Heart right ventricle (tissue), 16 donors: ENCODE measurements at regions not wholly inside any gene's neighbourhood (a gene's known extent, or its start where the extent isn't known, plus 50 kb on each side); places are given as distances from the start of the nearest gene placed in this dataset.

ENCODE experiments used
- ATAC-seq, 8 donors: fragments of 200-7000 bp; cut with Tn5 transposase; one replicate each; pipeline ENCODE4 v1.9.1; 2020; ENCODE audit warnings: mild to moderate bottlenecking in 8 of 8, moderate library complexity in 8 of 8, moderate number of reproducible peaks in 1 of 8
- DNase-seq, 2 donors: peaks; one replicate each; pipeline ENCODE4 v3.0.0-alpha.2; 2020
- H3K27ac ChIP-seq, 10 donors: fragments of 200-600 bp; sonication (generic) in 2 of 10; one replicate each; pipeline versions ENCODE4 v1.5.0 to v1.8.0; 2020 to 2022; ENCODE audit warnings: mild to moderate bottlenecking in 3 of 10
- H3K27me3 ChIP-seq, 7 donors: fragments of 200-600 bp; one replicate each; pipeline ENCODE4 v1.8.0; 2021 to 2022; ENCODE audit warnings: mild to moderate bottlenecking in 2 of 7
- H3K36me3 ChIP-seq, 9 donors: fragments of 200-600 bp; sonication (generic) in 1 of 9; one replicate each; pipeline versions ENCODE4 v1.5.0 to v1.8.0; 2020 to 2022; ENCODE audit warnings: mild to moderate bottlenecking in 2 of 9
- H3K4me1 ChIP-seq, 9 donors: fragments of 200-600 bp; sonication (generic) in 1 of 9; one replicate each; pipeline versions ENCODE4 v1.5.0 to v1.8.0; 2020 to 2022; ENCODE audit warnings: mild to moderate bottlenecking in 4 of 9
- H3K4me3 ChIP-seq, 10 donors: fragments of 200-600 bp; sonication (generic) in 2 of 10; one replicate each; pipeline versions ENCODE4 v1.5.0 to v1.8.0; 2020 to 2022; ENCODE audit warnings: mild to moderate bottlenecking in 7 of 10, moderate library complexity in 2 of 10
- H3K9me3 ChIP-seq, 11 donors: fragments of 200-600 bp in 10 of 11; sonication (generic) in 2 of 11; one replicate each; pipeline versions ENCODE4 v1.5.0 to v1.8.0; 2013 to 2022; ENCODE audit warnings: mild to moderate bottlenecking in 2 of 11, control low read depth in 1 of 11, moderate library complexity in 1 of 11
- CTCF ChIP-seq, 9 donors: fragments of 200-600 bp; sonication (generic) in 2 of 9; IDR thresholded peaks; one replicate each; pipeline versions ENCODE4 v1.5.0 to v1.8.0; 2021 to 2022; ENCODE audit warnings: antibody characterized with exemption in 9 of 9, mild to moderate bottlenecking in 5 of 9, moderate library complexity in 1 of 9
- WGBS, 2 donors: extraction: QIAGEN DNeasy Blood & Tissue Kit; methylation state at CpG; one replicate each; pipeline ENCODE4 v1.1.7; 2013; ENCODE audit warnings: inconsistent platforms in 1 of 2; 5-methylcytosine and 5-hydroxymethylcytosine counted together
- intact Hi-C, 10 donors: fragments of 100-400 bp; cut with DNase I; formaldehyde crosslinking; loops; one replicate each; pipeline versions ENCODE4 v1.11.1 to v1.14.2; 2022
- donor health status: Arrhythmogenic right ventricular cardiomyopathy.
- donor health status: ischemic (EF 13 %, LVEDD 7.1; RV severe dilation, severe dysfunction).
- donor health status: healthy with polysubstance abuse.
- donor health status: DM: no; HTN: yes; CAD: no.
- donor health status: DM: no; HTN: no; CAD: no.
- donor health status: ischemic (EF 25% LVEDD 6.9; RV normal size, moderate dysfunction).
- donor health status: ischemic (EF 25% LVEDD 5.7; RV mildly dilated, moderate dysfunction).
- donor health status: healthy.
- donor health status: DM: yes; HTN: yes; CAD: no.
- donor health status: Ischemic cardiomyopathy.
- donor health status: ischemic (EF 35%, LVEDD 5.7; RV mildly dilated, moderate dysfunction).
- donor health status: nonischemic (EF 11% LVEDD 7.7; RV severe dilation, severe dysfunction).
- donor health status: DM: yes; HTN: yes; CAD: no.
- donor health status: PGD.
- donor health status: ischemic (EF 29% LVEDD 5.4; RV normal size, mild dysfunction).
- donor health status: nonischemic (EF 23%, LVEDD 6.1; RV moderate dilation, normal function).

DNA sequence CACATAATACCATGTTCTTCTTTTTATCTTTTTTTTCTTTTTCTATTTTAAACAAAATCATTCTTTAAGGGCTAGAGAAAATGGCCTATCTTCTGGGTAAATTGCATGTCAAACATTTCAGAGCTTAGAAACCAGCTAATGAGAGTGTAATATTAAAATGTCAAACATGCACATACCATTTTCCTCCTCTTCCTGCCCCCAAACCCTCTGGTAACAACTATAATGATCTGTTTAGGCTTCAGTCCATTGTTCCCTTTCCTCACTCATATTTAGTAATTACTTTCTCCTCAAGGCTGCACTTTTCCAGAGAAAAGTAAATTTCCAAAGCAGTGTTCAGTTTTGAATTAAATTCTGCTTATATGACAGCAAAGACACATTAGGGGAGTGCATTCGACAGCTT is 224.3 kb upstream of the ROBO2 start:
- H3K36me3 ChIP-seq, result no peaks in the 10 kb centered on the region
- no peak overlapping the region for H3K4me3 ChIP-seq
- no peaks in the 10 kb centered on the region for H3K27me3 ChIP-seq
- ATAC-seq, result no peak
- no peaks in the 10 kb centered on the region for H3K4me1 ChIP-seq
- H3K9me3 ChIP-seq, result peaks cover 0 to 8% (median 0%) of the 10 kb centered on the region in 11 donors
- H3K27ac ChIP-seq, result no peak overlapping the region
- 62 to 70% methylated on average over 1 of the region's 1 CpG for WGBS, 2 donors
- intact Hi-C loops, result no loop called here
- TF ChIP-seq CTCF (IDR thresholded peaks at IDR 0.05), result no peak
- DNase-seq, result no peak

GRCh38 chr3:76820481-76820880 is 219.4 kb upstream of the ROBO2 start:
- intact Hi-C loops, result no loop called here
- H3K27ac ChIP-seq, result no peak overlapping the region
- WGBS, 2 donors, result 63 to 76% methylated on average over 1 of the region's 1 CpG
- no peaks in the 10 kb centered on the region for H3K36me3 ChIP-seq
- H3K9me3 ChIP-seq, result peaks cover 0 to 8% (median 0%) of the 10 kb centered on the region in 11 donors
- H3K4me1 ChIP-seq, result no peaks in the 10 kb centered on the region
- H3K4me3 ChIP-seq, result no peak overlapping the region
- no peaks in the 10 kb centered on the region for H3K27me3 ChIP-seq
- no peak for TF ChIP-seq CTCF (IDR thresholded peaks at IDR 0.05)
- DNase-seq, result no peak
- ATAC-seq, result no peak

GRCh38 chr3:76824658-76825240 is 215.2 kb upstream of the ROBO2 start:
- Histone ChIP-seq H3K27ac (no peak overlapping the region), H3K4me3 (no peak overlapping the region), H3K27me3 (no peaks in the 10 kb centered on the region), H3K36me3 (no peaks in the 10 kb centered on the region), H3K4me1 (no peaks in the 10 kb centered on the region), H3K9me3 (no peaks in the 10 kb centered on the region)
- 79 to 81% methylated on average over 6 of the region's 6 CpGs for WGBS, 2 donors
- ATAC-seq (no peak), DNase-seq (no peak)
- intact Hi-C loops, result no loop called here
- no peak for TF ChIP-seq CTCF (IDR thresholded peaks at IDR 0.05)

- TF ChIP-seq CTCF (IDR thresholded peaks at IDR 0.05), result no peak
- no peak for DNase-seq
- Histone ChIP-seq H3K9me3 (no peaks in the 10 kb centered on the region), H3K27me3 (no peaks in the 10 kb centered on the region), H3K36me3 (no peaks in the 10 kb centered on the region), H3K4me1 (no peaks in the 10 kb centered on the region), H3K4me3 (no peak overlapping the region), H3K27ac (no peak overlapping the region)
- intact Hi-C loops, result no loop called here
- WGBS, 2 donors, result 56 to 68% methylated on average over 5 of the region's 5 CpGs
- ATAC-seq, result no peak
These were observed 213.0 kb upstream of the ROBO2 start for GRCh38 chr3:76826861-76827260.
